ENCODE measurements at regions not wholly inside any gene's neighbourhood (a gene's known extent, or its start where the extent isn't known, plus 50 kb on each side); places are given as distances from the start of the nearest gene placed in this dataset.
"Not testable (repeated sequence)": the region's sequence is repeated elsewhere in the genome, so short reads cannot be mapped to it uniquely, and the experiment has no call there.

DNA sequence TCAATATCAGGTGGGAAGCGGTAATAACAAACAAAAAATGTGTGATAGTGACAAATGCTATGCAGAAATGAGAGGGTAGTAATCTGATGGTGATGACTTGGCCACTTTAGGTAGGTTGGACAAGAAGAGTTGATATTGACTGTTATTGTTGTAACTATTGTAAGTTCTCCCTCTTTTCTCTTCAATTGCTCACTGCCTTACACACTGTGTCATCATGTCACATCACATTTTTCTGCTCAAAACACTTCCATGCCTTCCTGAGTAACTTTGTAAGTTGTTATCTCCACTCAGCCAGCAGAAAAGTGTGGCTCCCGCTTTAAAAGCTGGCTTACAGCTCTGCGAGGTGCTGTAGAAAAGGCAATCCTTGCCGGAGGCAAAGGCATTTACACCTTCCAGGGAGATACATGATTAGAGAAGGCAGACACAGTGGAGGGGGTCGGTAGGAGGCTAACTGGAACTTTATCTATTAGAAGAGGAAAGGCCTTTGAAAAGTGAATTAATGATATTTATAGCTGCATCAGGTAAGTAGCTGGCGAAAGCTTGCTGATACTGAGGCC lies 85.2 kb upstream of the CLINT1 start:
- no peak for DNase-seq (ENCODE audit: low read depth)

DNA sequence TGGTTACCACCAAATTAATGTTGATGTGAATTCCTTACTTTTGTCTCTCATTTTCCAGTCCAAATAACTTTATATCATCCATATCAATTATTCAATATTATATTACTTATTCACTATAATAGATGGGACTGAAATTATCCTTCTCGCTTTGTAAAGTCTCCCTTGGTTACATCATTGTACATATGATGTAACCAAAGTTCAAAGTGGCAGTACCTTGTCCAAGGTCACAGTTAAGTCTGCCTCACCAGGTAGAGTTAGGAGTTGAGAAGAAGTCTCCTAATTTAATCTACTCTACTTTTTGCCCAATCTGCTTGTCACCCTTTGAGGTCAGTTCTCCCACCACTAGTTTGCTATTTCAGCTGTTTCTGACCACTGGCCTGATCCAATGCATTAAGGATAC lies 83.7 kb upstream of the CLINT1 start:
- no peak for DNase-seq (ENCODE audit: low read depth)

DNA sequence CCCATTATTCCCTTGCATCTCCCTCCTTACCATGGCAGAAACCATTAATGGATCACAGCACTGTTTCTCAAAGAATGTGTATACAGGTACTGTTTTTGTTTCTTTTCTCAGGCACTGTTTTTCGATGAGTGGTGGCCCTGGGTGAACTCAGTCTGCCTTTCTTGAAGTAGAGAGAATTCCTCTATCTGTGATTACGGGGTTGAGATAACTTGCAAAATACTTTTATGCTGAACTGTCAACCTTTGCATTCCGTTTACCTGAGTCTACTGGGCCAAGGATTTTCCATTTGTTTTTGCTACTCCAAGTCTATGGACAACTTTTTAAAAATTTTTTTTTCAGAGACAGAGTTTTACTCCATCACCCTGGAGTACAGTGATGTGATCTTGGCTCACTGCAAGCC lies 82.7 kb upstream of the CLINT1 start:
- no peak for DNase-seq (ENCODE audit: low read depth)

DNA sequence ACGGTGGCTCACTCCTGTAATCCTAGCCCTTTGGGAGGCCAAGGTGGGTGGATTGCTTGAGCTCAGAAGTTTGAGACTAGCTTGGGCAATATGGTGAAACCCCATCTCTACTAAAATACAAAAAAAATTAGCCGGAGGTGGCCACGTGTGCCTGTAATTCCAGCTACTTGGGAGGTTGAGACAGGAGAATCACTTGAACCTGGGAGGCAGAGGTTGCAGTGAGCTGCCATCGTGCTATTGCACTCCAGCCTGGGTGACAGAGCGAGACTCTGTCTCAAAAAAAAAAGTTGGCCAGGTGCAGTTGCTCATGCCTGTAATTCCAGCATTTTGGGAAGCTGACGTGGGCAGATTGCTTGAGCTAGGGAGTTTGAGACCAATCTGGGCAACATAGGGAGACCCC lies 79.2 kb upstream of the CLINT1 start:
- not testable (repeated sequence) for DNase-seq (ENCODE audit: low read depth)

DNA sequence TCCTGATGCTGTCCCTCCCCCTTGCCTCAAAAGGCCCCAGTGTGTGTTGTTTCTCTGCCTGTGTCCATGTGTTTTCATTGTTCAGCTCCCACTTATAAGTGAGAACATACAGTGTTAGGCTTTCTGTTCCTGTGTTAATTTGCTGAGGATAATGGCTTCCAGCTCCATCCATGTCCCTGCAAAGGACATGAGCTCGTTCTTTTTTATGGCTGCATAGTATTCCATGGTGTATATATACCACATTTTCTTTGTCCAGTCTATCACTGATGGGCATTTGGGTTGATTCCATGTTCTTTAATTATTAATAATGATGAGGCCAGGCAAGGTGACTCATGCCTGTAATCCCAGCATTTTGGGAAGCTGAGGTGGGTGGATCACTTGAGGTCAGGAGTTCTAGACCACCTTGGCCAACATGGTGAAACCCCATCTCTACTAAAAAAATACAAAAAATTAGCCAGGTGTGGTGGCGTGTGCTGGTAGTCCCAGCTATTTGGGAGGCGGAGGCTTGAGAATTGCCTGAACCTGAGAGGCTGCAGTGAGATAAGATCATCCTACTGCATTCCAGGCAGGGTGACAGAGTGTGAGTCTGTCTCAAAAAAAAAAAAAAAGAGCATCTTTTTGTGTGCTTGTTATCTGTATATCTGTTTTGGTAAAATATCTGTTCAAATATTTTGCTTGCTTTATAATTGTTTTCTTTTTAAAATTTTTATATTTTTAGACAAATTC lies 78.0 kb upstream of the CLINT1 start:
- not testable (repeated sequence) for DNase-seq (ENCODE audit: low read depth)

DNA sequence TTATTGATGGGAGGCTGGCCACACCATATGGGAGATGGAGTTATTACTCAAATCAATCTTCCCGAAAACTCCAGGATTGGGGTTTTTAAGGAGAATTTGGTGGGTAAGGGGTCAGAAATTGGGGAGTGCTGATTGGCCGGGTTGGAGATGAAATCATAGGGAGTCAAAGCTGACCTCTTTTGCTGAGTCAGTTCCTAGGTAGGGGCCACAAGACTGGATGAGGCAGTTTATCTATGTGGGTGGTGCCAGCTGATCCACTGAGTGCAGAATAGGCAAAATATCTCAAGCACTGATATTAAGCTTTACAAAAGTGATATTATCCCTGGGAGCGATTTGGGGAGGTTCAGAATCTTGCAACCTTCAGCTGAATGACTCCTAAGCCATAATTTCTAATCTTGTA lies 75.7 kb upstream of the CLINT1 start:
- DNase-seq (ENCODE audit: low read depth): no peak

DNA sequence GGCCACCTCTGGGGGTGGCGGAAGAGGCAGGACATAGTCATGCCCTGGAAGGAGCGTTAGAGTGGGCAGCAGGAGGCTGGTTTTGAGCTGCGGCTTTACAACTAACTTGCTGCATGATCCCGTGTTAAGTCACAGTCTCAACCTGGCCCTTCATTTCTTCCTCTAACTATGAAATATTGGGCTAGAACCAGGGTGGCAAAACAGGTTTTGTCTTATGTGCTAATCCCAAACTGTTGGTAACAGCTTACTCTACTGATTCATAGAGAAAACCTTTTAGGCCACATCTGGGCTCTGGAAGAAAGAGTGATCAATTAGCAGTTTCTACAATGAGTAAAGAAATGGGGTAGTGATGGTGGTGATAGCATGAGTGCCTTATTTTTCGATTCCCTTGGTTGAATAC lies 74.1 kb upstream of the CLINT1 start:
- DNase-seq (ENCODE audit: low read depth): no peak

DNA sequence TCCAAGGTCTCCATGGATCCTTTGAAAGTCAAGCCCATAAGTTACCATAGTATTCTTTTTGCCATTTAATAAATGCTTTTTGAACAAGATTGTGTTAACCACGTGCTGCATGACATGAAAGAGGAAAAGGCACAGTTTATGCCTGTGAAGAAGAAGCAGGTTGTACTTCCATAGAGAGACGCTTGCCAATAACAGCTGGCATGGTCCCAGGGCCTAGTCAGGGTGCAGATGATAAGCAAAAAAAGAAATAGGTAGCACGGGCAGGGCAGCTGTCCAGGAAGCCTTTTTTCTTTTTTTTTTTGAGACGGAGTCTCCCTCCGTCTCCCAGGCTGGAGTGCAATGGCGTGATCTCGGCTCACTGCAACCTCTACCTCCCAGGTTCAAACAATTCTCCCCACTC lies 71.8 kb upstream of the CLINT1 start:
- DNase-seq (ENCODE audit: low read depth): no peak

DNA sequence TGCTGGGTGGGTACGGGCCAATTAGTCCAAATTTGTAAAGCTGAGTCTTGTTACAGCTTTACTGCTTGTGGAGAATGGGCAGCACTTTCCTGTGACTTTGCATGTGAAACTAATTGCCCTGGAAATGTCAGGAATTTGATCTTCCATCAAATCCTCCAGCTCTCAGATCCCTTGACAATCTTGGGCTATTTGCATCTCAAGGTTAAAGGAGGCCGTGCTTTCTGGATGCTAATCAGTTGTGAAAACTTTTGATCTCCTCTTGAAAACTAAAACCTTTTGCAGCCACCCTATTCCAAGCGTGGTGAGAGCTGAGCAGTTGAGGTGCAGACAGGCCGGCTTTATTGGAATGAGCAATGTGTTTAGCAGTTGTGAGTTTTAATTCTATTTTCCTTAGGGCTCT lies 68.0 kb upstream of the CLINT1 start:
- DNase-seq (ENCODE audit: low read depth): no peak

DNA sequence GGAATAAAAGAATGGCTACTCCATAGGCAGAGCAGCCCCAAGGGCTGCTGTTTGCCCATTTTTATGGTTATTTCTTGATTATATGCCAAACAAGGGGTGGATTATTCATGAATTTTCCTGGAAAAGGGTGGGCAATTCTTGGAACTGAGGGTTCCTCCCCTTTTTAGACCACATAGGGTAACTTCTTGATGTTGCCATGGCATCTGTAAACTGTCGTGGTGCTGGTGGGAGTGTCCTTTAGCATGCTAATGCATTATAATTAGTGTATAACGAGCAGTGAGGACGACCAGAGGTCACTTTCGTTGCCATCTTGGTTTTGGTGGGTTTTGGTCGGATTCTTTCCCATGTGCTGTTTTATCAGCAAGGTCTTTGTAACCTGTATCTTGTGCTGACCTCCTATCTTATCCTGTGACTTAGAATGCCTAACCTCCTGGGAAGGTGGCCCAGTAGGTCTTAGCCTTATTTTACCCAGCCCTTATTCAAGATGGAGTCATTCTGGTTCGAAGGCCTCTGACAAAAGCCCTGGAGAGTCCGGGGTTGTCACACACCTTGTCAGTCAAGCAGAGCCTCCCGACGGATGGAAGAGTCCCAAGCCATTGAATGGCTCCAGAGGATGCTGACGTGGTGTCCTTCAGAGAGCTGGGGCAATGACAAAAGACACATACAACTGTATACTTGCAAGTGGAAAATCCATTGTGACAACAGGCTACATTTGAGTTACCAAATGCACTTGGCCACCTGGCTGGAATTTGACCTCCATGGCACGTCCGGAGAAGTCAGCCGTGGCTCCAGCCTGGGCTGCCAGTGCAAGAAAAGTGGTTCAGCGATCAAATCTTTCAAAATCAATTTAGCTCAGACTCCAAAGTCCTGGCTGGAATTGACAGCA lies 67.1 kb upstream of the CLINT1 start:
- DNase-seq (ENCODE audit: low read depth): no peak

DNA sequence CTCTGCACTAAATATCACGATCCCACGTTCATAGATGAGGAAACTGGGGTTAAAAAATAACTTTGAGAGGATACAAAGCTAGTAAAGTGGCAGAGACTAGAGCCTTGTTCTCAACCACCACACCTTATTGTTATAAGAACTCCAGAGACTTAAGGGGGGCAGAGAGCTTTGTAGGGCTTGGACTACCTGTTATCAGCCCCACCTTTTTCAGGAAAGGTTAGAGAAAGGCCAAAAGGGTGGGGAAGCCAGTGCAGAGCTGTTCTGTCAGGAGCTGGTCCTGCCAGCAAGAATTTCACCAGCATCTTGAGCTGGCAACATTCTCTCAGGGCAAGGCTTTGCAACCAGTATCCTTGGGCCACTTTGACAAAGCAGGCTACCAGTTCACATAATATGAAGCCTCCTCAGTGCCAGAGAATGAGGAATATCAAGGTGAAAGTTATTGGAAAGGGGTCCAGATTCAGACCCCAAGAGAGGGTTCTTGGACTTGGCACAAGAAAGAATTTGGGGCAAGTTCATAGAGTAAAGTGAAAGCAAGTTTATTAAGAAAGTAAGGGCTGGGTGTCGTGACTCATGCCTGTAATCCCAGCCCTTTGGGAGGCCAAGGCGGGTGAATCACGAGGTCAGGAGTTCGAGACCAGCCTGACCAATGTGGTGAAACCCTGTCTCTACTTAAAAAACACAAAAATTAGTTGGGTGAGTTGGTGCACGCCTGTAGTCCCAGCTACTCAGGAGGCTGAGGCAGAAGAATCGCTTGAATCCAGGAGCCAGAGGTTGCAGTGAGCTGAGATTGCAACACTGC lies 66.2 kb upstream of the CLINT1 start:
- no peak for DNase-seq (ENCODE audit: low read depth)

DNA sequence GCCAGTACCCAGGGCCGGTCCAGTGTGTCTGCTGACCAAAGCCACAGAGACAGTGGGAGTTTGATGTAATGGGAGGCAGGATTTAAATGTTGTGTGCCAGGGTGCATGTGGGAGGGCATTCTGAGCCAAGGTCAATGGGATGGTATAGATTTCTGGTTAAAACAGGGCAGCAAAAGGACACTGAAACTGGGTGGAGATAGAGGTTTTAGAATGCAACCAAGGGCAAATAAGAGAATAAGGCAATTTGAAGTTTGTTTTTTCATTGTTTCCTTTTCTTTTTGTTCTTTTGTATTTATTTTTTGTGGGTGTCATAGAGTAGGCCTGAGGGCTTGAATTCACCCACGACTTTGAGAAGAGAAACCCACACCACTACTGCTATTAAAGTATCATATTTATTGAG lies 65.5 kb upstream of the CLINT1 start:
- DNase-seq (ENCODE audit: low read depth): no peak

DNA sequence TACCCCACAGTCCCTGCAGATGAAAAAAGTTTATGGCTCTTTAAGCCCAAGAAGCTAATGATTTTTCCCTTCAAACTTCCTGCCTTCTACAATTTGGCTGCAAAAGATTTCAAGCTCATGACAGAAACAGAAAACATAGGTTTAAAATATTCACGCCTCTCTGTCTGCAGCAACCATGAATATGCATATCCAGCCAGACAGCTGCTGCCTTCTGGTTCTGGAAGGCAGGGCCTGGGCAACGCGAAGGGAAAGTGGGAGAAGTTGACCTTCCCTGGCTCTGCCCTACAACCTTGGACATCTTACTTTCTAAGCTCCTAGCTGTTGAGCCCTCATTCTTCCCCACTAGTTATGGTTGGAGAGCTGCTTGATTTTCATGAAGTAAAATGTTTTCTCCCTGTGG lies 64.8 kb upstream of the CLINT1 start:
- DNase-seq (ENCODE audit: low read depth): no peak

DNA sequence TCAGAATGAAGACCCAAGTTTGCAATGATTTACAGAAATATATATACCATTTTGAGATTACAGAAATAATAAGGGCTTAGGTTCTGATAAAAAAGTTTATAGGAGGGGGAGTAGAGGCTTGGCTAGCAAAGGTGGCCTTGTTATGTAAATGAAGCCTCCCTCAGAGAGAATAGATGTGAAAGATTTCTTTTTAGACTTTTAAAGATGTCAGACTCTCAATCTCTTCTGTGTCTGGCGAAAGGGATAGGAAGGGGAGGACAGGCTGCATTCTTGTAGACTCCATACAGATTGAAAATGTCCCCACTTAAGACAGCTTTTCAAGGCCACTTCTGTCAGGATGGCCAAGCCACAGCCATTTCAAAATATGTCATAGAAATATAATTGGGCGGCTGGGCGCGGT lies 63.1 kb upstream of the CLINT1 start:
- no peak for DNase-seq (ENCODE audit: low read depth)

DNA sequence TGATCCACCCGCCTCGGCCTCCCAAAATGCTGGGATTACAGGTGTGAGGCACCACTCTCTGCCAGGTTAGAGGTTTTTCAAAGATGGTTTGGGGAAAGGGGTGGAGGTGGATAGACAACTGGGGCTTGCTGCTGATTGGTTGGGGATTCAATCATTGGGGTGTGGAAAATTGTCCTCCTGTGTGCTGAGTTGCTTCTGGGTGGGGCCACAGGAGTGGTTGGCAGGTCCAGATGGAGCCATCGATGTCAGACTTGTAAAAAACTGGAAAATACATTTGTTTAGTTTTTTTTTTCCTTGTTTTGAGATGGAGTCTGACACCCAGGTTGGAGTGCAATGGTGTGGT lies 61.9 kb upstream of the CLINT1 start:
- no peak for DNase-seq (ENCODE audit: low read depth)

DNA sequence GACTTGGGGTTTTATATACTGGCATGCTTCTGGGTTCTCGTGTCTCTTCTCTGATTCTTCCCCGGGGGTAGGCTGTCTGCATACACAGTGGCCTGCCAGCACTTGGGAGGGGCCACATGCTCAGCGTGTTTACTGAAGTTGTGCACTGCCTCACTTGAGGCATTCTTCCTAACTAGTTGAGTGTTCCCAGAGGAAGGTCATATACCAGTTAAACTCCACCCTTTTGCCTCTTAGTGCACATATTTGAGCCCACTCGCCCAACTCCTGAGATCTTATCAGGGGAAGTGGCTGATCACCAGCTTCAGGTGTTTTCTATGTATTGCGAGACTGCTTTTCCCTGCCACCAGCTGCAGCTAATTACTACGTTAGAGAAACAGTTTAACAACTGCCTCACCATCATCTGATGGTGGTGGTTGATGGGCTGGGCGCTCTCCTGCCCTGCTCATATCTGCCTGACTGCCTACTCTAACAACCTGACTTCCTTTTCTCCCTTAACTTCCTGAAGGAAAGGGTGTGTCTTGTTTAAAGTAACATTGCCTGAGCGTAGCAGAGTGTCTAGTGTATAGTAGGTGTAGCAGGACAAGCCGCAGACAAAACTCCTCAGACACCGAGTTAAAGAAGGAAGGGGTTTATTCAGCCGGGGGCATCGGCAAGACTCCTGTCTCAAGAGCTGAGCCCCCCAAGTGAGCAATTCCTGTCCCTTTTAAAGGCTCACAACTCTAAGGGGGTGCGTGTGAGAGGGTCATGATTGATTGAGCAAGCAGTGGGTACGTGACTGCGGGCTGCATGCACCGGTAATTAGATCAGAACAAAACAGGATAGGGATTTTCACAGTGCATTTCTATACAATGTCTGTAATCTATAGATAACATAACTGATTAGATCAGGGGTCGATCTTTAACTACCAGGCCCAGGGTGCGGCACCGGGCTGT lies 60.1 kb upstream of the CLINT1 start:
- DNase-seq (ENCODE audit: low read depth): no peak

DNA sequence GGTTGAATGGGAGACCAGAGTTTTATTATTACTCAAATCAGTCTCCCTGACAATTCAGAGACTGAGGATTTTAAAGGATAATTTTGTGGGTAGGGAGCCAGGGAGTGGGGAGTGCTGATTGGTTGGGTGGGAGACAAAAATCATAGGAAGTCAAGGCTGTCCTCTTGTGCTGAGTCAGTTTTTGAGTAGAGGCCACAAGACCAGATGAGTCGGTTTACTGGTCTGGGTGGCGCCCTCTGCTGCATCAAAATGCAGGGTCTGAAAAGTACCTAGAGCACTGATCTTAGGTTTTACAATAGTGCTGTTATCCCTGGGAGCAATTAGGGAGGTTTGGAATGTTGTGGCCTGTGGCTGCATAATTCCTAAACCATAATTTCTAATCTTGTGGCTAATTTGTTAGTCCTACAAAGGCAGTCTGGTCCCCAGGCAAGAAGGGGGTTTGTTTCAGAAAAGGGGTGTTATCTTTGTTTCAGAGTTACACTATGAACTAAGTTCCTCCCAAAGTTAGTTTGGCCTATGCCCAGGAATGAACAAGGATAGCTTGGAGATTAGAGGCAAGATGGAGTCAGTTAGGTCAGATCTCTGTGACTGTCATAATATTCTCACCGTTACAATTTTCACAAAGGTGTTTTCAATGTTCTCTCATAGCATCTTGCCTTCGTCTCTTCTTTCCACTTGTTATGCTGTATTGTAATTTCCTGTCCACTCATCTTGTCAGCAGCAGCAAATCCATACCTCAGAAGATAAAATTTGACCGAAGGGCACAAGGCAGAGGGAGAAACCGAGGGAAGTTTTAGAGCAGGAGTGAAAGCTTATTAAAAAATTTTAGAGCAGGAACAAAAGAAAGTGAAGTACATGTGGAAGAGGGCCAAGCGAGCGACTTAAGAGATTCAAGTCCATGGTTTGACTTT lies 59.2 kb upstream of the CLINT1 start:
- DNase-seq (ENCODE audit: low read depth): peak; percentile 88

DNA sequence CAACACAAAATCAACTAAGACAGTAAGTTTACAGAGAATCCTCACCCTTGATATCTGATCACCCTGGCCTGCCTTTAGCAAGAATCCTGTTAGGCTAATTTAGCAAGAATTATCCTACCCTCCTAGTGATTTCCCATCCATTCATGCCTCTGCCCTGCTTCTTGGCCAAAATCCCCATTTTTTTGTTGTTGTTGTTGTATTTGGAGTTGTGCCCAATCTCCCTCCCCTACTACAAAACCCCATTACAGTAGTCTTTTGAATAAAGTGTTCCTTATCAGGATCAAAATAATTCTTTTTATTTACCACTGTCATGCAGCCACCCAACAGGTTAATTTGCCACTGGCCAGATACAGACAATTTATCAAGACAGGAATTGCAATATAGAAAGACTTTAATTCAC lies 58.5 kb upstream of the CLINT1 start:
- no peak for DNase-seq (ENCODE audit: low read depth)

DNA sequence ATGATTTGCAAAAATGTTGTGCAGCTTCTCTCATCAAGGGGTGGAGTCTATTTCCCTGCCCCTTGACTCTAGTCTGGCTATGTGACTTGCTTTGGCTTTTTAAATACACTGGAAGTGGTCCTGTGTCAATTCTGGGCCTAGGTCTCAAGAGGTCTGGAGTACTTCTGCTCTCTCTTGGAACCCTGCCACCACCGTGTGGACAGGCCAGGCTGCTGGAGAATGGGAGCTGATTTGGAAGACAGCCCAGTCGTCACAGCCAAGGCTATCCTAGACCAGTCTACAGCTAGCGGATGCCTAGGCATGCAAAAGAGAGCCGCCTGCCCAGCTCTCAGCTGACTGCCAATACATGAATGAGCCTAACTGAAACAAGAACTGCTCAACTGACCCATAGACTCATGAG lies 56.7 kb upstream of the CLINT1 start:
- DNase-seq (ENCODE audit: low read depth): peak; percentile 51

DNA sequence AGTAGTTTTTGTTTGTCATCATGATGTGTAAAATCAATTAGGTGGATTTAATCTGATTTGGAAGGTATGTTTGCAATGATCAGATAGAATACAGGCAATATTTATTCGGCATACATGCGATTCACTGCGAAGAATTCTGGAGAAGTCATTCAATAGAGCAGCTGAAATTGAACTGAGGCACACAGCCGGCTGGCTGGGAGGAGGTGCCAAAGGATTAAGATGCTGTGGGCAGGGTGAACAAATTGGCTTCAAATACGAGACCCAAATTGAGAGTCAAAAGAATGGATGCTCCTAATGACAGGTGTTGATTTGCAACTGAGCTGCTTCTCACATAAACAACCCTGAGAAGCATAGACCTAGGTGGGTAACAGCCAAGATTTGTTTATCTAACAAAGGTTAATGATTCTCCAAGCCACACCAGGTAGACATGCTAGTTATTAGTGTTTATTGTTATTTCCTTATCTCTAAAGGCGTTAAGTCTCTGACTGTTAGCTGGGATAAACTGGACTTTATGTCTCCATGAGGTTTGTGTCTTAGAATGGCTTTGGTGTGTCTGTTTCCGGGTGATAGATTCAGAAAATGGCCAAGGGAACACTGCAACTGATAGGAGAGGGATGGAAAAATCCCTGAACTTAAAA lies 55.3 kb upstream of the CLINT1 start:
- DNase-seq (ENCODE audit: low read depth): no peak
